Keratinocyte (primary cell): ENCODE measurements at regions not wholly inside any gene's neighbourhood (a gene's known extent, or its start where the extent isn't known, plus 50 kb on each side); places are given as distances from the start of the nearest gene placed in this dataset.

Experiments
- CTCF ChIP-seq, 3 experiments: IDR thresholded peaks in 1 of 3; conservative IDR thresholded peaks in 1 of 3; optimal IDR thresholded peaks in 1 of 3; 2 replicates in 2 of 3; 3 replicates in 1 of 3; pipeline versions ENCODE3 to v1.5.1; 2011; ENCODE audit warnings: low read length in 3 of 3, mild to moderate bottlenecking in 3 of 3, moderate library complexity in 2 of 3, control low read depth in 1 of 3, inconsistent platforms in 1 of 3; ENCODE audit not compliant: insufficient read depth in 2 of 3; ENCODE audit errors: extremely low read depth in 1 of 3
- EZH2 ChIP-seq: IDR thresholded peaks from one replicate; pipeline ENCODE4 v1.6.1; 2012; ENCODE audit warnings: inconsistent platforms, mild to moderate bottlenecking, low read length, moderate library complexity

GRCh38 chr18:51486735-51487366 lies 289.4 kb upstream of the MEX3C start:
- TF ChIP-seq CTCF (optimal IDR thresholded peaks at IDR 0.05 in 1 of 3, IDR thresholded peaks at IDR 0.05 in 1 of 3, conservative IDR thresholded peaks at IDR 0.05 in 1 of 3; ENCODE audit: extremely low read depth in 1 of 3, insufficient read depth in 2 of 3, low read length in 3 of 3) = no peak
- no peak for TF ChIP-seq EZH2
